ENCODE measurements at regions not wholly inside any gene's neighbourhood (a gene's known extent, or its start where the extent isn't known, plus 50 kb on each side); places are given as distances from the start of the nearest gene placed in this dataset.

GRCh38 chr2:238985041-238985729 is 137.3 kb downstream of the TWIST2 start:
- no peak for DNase-seq

GRCh38 chr2:238985931-238986446 is 138.1 kb downstream of the TWIST2 start:
- no peak for DNase-seq

DNA sequence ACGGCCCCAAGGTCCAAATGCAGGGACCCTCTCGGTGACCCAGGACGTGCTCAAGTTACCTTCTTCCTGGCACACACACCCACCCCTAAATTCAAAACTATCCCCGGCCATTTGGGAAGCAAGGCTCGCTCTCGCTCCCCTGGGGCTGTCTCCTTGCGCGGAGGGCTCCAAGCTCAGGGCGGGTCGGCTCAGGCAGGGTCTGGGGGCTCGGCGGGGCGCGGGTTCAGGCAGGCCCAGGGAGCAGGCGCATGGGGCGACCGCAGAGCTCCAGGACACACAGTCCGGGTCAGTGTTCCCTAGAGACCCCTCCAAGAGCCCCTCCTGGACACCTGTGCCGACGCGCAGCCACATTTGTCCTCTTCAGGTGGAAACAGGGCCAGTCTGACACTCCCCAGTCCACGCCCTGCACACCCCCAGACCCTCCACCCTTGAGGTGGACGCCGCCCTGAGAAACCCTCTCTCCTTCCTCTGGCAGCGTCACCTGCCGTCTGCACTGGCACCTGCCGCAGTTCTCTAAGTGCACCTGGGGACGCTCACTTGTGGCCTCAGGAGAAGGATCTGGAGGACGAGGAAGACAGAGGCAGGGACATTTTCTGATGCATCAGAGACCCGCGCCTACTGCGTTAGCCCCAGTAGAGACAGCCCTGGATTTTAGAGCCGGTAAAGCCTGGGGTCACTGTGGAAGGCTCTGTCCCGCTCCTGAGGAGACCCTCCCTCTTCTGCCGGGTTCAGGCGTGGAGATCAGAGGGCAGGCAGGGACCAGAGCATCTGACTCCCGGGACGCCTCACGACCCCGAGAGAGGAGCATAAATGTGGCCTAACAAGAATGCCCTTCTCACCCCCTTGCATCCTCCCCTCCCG is 138.8 kb downstream of the TWIST2 start:
- no peak for DNase-seq

GRCh38 chr2:238987352-238987981 is 139.6 kb downstream of the TWIST2 start:
- no peak for DNase-seq

- DNase-seq, result no peak
Measured at GRCh38 chr2:238988105-238988504, 140.2 kb downstream of the TWIST2 start.

DNA sequence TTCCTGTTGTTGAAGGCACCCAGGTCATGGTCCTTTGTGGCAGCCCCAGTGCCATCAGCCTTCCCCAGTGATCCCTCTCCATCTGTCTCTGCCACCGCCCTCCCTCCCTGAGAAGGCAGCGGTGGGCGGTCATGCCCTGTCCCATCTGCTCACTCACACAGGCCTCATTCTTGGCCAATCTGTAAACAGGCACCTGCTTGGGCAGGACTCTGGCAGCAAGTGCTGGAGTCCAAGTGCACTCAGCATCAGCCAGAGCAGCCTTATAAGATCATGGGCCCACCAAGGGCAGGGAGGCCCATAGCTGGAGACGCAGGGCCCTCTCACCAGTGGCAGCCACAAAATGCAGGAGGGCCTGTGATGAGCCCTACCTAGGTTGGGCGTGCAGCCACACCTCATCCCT is 140.9 kb downstream of the TWIST2 start:
- DNase-seq, result no peak

GRCh38 chr2:238989484-238989883 is 141.6 kb downstream of the TWIST2 start:
- DNase-seq, result no peak

- no peak for DNase-seq
Measured at GRCh38 chr2:238994432-238994831, 146.5 kb downstream of the TWIST2 start.

- DNase-seq, result no peak
Measured at GRCh38 chr2:238994876-238995275, 147.0 kb downstream of the TWIST2 start.

DNA sequence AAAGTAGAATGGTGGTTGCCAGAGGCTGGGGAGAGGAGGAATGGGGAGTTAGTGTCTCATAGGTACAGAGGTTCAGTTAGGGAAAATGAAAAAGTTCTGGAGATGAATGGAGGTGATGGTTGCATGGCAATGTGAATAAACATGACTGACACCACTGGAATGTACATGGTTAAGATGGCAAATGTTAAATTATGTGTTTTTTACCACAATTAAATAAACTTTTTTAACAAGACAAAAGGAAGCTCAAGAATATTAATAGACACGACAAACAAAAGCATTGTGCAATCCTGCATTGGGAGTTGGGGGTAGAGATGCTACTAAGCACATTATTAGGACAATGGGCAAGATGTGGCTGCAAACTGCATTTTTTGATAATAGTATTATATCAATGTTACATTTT is 147.7 kb downstream of the TWIST2 start:
- DNase-seq, result no peak

DNA sequence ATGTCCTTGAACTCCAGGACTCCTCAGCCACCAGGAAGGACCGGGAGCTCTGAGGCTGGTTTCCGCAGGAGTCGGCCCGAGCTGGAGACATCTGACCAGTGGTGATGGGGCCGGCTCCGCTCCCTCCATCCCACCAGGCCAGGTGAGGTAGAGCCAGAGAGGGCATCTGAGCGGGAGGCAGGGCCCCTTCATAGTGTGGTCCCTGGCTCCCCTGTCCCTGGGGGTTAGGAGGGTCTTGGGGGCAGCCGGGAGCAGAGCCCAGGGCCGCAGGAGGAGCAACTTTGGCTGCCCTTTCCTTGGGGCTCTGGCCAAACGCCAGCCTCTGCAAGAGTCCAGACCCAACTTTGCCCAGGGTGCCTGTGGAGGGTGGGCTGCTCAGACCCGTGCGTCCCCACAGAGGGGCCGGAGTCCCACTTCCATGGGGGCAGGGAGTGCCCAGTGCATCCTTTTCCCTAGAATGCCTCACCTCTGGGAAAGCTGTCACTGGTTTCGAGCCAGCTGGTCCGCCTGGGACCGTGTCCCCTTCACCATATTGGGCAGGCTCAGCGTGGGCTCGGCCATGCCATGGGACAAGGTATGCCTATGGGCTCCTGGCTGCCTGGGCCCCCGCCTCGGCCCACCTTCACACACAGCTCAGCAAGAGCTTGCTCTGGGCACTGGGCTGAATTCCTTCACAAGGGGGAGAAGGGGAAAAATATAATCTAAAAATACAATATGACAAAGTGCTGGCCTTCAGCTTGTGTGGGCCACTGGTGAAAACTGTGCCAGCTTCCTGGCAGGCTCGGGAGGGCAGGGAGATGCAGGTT is 148.6 kb downstream of the TWIST2 start:
- DNase-seq, result no peak

- DNase-seq, result no peak
Measured at GRCh38 chr2:238997137-238997390, 149.2 kb downstream of the TWIST2 start.

DNA sequence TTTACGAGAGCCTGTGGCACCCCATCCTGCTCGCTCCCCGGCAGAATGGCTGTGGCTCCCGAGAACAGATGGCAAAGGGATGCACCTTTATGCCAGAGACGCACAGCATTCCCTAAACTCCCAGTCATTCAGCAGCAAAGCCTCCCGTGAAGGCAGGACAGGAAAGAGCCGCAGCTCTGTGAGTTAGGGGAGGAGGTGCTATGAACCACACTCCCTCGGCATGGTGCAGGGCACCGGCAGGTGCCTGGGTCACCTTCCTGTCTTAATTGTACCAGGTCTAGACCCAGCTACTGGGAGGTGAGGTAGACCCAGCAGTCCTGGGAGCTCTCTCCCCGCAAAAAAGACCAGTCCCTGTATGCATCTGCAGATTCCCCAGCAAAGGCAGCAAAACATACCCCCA is 149.8 kb downstream of the TWIST2 start:
- DNase-seq, result no peak
